ENCODE measurements at regions not wholly inside any gene's neighbourhood (a gene's known extent, or its start where the extent isn't known, plus 50 kb on each side); places are given as distances from the start of the nearest gene placed in this dataset.
"Not testable (repeated sequence)": the region's sequence is repeated elsewhere in the genome, so short reads cannot be mapped to it uniquely, and the experiment has no call there.

DNA sequence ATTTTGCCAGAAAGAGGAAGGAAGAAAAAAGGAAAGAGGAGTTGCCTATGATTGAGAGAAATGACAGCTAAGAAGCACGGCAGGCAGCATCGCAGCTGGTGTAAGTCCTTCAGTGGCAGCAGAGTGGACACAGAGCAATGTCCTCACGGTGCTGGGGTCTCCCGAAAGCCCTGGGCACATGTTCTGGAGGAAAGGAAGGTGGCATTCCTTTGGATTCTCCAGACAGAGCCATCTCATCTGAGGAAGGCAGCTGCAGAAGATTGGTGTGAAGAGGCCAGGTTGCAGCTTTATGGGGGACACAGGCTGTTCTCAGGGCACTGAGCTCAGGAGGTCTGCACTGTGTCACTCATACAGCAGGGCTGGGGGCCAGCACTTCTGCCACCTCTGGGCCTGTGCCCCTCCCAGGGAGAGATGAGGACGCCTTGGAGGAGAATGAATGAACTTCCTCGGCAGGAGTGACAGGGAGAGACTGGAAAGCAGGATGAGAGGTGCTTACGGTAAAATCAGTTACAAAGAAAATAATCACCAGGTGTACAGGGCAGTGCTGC is 252.0 kb upstream of the MYT1L start:
- DNase-seq (ENCODE audit: extremely low read depth in 1 of 2, low read depth in 1 of 2): no peak

- DNase-seq (ENCODE audit: extremely low read depth in 1 of 2, low read depth in 1 of 2): no peak
Observed at GRCh38 chr2:2581331-2582159, 250.5 kb upstream of the MYT1L start.

GRCh38 chr2:2580841-2581240 is 249.8 kb upstream of the MYT1L start:
- not testable (repeated sequence) for DNase-seq (ENCODE audit: extremely low read depth in 1 of 2, low read depth in 1 of 2)

- DNase-seq (ENCODE audit: extremely low read depth in 1 of 2, low read depth in 1 of 2): no peak
Observed at GRCh38 chr2:2580341-2580740, 249.3 kb upstream of the MYT1L start.

DNA sequence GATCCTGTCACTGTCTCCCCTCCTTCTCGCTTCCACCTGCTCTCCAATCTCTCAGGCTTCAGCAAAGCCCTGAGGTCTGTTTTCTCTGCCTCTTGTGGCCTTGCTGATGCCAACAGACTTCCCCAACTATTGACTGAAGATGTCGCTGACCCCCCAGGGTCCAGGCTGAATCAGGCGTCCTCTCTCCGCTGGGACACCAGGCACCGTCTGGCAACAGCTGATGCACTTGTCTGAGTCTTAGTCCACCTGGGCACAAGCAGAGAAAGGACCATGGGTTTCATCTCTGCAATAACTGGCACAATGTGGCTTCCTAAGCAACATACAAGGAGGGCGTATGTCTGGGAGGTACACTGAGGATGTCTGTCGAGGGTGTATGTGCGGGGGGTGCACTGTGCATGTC is 248.7 kb upstream of the MYT1L start:
- DNase-seq (ENCODE audit: extremely low read depth in 1 of 2, low read depth in 1 of 2): no peak

GRCh38 chr2:2577407-2577831 is 246.3 kb upstream of the MYT1L start:
- no peak for DNase-seq (ENCODE audit: extremely low read depth in 1 of 2, low read depth in 1 of 2)

DNA sequence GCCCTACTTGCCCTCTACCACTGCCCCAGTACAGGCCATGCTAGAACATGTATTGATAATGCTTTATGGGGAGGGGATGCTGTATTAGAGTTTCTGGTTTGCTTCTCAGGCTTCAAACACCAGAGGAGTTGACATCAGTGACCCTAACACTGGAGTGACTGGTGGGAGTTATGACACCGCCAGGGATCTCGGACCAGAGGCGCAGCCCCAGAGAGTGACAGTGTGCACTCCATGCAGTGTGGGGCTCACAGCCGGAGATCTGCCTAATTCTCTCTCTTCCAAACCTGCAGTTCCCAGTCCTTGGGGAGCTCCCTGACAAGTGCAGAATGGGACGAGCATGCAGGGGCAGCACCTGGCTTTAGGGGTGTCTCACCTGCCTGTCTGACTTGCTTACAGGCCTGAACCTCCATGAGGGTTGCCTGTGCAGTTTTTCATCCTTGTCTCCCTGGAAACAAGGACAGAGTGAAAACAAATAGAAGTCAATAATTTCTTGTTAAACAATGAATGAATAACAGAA is 244.9 kb upstream of the MYT1L start:
- DNase-seq (ENCODE audit: extremely low read depth in 1 of 2, low read depth in 1 of 2): no peak

DNA sequence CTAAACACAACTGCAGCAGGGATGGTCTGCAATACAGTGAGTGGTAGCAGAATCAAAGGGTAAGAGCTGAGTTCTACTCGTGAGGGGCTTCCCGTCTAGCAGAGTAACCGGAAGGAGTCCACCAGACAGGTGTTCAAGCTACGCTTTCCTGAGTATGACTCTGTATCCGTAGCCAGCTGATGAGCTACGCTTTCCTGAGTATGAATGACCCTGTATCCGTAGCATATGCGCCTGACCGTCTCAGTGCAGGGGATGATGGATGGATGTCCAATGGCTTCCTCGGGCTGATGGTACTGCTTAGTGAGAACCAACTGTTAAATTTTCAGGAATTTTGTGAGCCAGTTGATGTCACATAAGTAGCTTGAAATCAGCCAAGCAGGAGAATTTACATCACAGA is 244.1 kb upstream of the MYT1L start:
- DNase-seq (ENCODE audit: extremely low read depth in 1 of 2, low read depth in 1 of 2): no peak

DNA sequence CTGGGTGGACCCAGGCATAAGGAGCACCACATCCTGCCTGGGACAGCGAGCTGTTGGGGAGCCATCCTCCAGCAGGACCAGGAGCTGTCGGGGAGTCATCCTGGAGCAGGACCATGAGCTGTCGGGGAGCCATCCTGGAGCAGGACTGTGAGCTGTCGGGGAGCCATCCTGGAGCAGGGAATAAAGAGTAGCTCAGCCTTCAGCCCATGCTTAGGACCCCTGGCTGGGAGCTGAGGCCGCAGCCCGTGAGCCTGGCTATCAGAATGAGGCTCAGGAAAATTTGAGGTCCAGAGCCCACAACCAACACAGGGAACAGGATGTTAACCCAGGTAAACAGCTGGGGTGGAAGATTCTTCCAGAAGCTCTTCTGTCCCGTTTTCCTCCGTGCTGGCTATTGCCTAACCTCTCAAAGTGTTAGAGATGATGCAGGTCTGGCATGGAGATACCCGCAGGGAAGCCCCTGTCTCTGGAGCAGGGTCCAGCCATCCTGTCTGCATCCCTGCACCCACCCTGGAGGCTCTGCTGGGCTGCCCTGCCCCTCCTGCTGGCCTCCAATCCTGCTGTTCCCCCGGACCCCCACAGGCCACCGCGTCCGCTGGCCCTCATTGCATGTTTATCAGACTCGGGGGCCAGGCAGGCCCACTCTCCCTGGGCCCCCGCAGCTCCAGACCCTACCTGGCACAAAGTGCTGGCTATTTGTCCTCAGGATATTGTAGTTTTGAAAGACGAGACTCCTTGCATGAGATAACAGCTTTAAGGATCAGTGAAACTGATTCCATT is 243.5 kb upstream of the MYT1L start:
- no peak for DNase-seq (ENCODE audit: extremely low read depth in 1 of 2, low read depth in 1 of 2)

GRCh38 chr2:2573658-2574293 is 242.7 kb upstream of the MYT1L start:
- no peak for DNase-seq (ENCODE audit: extremely low read depth in 1 of 2, low read depth in 1 of 2)

DNA sequence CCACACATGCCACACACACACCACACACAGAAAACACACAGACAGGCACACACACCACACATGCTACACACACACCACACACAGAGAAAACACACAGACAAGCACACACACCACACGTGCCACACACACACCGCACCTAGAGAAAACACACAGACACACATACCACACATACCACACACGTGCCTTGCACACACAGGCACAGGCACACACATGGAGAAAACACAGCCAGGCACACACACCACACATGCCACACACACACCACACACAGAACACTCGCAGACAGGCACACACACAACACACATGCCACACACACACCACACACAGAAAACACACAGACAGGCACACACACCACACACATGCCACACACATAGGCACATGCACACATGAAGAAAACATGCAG is 242.1 kb upstream of the MYT1L start:
- DNase-seq (ENCODE audit: extremely low read depth in 1 of 2, low read depth in 1 of 2): no peak

- no peak for DNase-seq (ENCODE audit: extremely low read depth in 1 of 2, low read depth in 1 of 2)
Observed at GRCh38 chr2:2572393-2573204, 241.5 kb upstream of the MYT1L start.

GRCh38 chr2:2571301-2572150 is 240.5 kb upstream of the MYT1L start:
- no peak for DNase-seq (ENCODE audit: extremely low read depth in 1 of 2, low read depth in 1 of 2)

DNA sequence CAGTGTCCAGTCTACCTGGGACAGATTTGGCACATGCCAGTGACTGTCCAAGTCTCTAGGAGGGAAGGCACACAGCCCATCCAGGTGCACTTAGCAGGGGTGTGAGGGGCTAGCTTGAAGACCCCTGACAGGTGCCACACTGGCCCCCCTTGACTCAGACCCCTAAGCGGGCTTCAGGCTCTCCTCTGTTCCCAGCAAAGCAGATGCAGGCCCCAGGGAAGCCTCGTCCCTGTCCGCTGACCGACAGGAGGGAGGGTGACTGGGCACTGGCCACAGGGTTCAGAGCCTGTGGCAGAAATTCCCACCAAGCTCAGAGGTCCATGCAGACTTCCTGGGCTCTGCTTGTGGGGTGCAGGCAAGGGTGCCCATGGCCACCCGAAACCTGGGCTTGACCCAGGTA is 239.8 kb upstream of the MYT1L start:
- no peak for DNase-seq (ENCODE audit: extremely low read depth in 1 of 2, low read depth in 1 of 2)

- DNase-seq (ENCODE audit: extremely low read depth in 1 of 2, low read depth in 1 of 2): no peak
Observed at GRCh38 chr2:2570360-2570759, 239.3 kb upstream of the MYT1L start.

GRCh38 chr2:2569836-2570235 is 238.8 kb upstream of the MYT1L start:
- no peak for DNase-seq (ENCODE audit: extremely low read depth in 1 of 2, low read depth in 1 of 2)

DNA sequence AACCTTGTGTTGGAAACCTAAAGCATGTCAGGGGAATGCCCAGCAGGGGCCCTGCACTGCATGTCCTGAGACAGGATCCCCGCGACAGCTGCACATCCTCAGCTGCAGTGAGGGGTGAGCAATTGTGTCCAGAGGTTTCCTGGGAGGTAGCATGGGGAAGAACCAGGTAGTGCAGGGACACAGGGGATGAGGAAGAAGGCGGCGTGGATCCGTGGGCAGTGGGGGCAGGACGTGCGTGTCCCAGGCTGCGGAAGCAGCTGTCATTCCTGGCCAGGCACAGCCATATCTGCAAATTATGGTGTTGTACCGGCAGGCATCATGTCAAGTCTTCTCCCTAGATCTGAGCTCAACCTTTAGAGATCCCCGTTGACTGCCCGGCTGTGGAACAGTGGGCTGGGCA is 238.2 kb upstream of the MYT1L start:
- no peak for DNase-seq (ENCODE audit: extremely low read depth in 1 of 2, low read depth in 1 of 2)

- DNase-seq (ENCODE audit: extremely low read depth in 1 of 2, low read depth in 1 of 2): no peak
Observed at GRCh38 chr2:2568411-2568810, 237.3 kb upstream of the MYT1L start.

DNA sequence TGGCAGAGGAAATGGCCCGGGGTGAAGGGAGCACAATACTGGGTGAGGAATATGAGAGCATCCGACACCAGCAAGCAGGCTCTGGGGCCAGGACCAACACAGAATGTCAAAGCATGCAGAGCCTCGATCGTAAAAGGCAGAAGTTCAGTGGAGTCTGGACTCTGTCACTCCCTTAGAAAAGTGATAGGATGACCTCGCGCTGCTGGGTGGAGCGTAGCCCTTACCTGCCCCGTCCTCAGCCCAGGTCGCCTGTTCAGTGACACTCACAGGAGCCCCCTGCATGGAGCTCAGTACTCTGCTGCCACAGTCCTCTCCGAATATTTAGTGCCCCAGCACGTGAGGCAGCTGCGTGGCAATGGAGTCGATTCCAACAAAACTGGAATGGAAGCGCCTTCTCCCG is 236.7 kb upstream of the MYT1L start:
- no peak for DNase-seq (ENCODE audit: extremely low read depth in 1 of 2, low read depth in 1 of 2)

Measured in stimulated activated CD8-positive, alpha-beta memory T cell treated with anti-CD3 and anti-CD28 coated beads, Interleukin-7, amount 100 ng/mL, for 48 hours (primary cell).